ENCODE measurements at regions not wholly inside any gene's neighbourhood (a gene's known extent, or its start where the extent isn't known, plus 50 kb on each side); places are given as distances from the start of the nearest gene placed in this dataset.
"Not testable (repeated sequence)": the region's sequence is repeated elsewhere in the genome, so short reads cannot be mapped to it uniquely, and the experiment has no call there.

- DNase-seq: no peak
Observed at GRCh38 chr2:179322289-179322688, 57.7 kb upstream of the SESTD1 start.

- not testable (repeated sequence) for DNase-seq
Observed at GRCh38 chr2:179321034-179321433, 56.4 kb upstream of the SESTD1 start.

- DNase-seq: not testable (repeated sequence)
Observed at GRCh38 chr2:179314729-179315128, 50.1 kb upstream of the SESTD1 start.

Measured in T-helper 2 cell (primary cell).